Lower leg skin (tissue), 3 donors: ENCODE measurements at regions not wholly inside any gene's neighbourhood (a gene's known extent, or its start where the extent isn't known, plus 50 kb on each side); places are given as distances from the start of the nearest gene placed in this dataset.

Experiments used
- POLR2A ChIP-seq, 2 donors: fragments of 450-650 bp; IDR thresholded peaks; one replicate each; pipeline ENCODE4 v1.6.1; 2016 to 2017; ENCODE audit warnings: antibody characterized with exemption in 2 of 2, mild to moderate bottlenecking in 1 of 2, moderate library complexity in 1 of 2
- TF ChIP-seq, protein P1 (sequence below), 3 donors: fragments of 450-650 bp; IDR thresholded peaks; one replicate each; pipeline ENCODE4 v1.5.1; 2016; ENCODE audit warnings: antibody characterized with exemption in 3 of 3, mild to moderate bottlenecking in 3 of 3, moderate library complexity in 2 of 3

DNA sequence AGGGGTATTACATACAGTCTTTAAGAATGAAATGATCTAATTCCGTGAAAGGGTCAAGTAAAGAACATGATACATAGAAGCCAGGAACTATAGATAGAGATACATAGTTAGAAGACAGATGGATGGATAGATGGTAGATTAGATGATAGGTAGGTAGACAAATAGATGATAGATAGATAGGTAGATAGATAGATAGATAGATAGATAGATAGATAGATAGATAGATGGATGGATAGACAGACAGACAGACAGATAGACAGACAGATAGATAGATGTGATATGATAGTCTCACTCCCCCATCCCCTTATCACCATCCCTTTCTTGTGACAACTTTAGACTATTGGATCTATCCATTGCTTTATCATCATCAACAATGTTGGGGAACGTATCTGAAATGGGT is 448.2 kb downstream of the METTL4 start:
- TF ChIP-seq, protein P1, sequence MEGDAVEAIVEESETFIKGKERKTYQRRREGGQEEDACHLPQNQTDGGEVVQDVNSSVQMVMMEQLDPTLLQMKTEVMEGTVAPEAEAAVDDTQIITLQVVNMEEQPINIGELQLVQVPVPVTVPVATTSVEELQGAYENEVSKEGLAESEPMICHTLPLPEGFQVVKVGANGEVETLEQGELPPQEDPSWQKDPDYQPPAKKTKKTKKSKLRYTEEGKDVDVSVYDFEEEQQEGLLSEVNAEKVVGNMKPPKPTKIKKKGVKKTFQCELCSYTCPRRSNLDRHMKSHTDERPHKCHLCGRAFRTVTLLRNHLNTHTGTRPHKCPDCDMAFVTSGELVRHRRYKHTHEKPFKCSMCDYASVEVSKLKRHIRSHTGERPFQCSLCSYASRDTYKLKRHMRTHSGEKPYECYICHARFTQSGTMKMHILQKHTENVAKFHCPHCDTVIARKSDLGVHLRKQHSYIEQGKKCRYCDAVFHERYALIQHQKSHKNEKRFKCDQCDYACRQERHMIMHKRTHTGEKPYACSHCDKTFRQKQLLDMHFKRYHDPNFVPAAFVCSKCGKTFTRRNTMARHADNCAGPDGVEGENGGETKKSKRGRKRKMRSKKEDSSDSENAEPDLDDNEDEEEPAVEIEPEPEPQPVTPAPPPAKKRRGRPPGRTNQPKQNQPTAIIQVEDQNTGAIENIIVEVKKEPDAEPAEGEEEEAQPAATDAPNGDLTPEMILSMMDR (IDR thresholded peaks at IDR 0.05) = no peak
- no peak for TF ChIP-seq POLR2A (IDR thresholded peaks at IDR 0.05)
